ENCODE measurements at regions not wholly inside any gene's neighbourhood (a gene's known extent, or its start where the extent isn't known, plus 50 kb on each side); places are given as distances from the start of the nearest gene placed in this dataset.
"Not testable (repeated sequence)": the region's sequence is repeated elsewhere in the genome, so short reads cannot be mapped to it uniquely, and the experiment has no call there.

- DNase-seq = no peak
Measured at GRCh38 chr4:123163501-123163900, 233.1 kb upstream of the SPRY1 start.

- no peak for DNase-seq
Measured at GRCh38 chr4:123166023-123166422, 230.6 kb upstream of the SPRY1 start.

- DNase-seq = no peak
Measured at GRCh38 chr4:123167931-123168330, 228.7 kb upstream of the SPRY1 start.

GRCh38 chr4:123168812-123169211 is 227.8 kb upstream of the SPRY1 start:
- DNase-seq = no peak

GRCh38 chr4:123170843-123171242 is 225.8 kb upstream of the SPRY1 start:
- DNase-seq = no peak

- DNase-seq = no peak
Measured at GRCh38 chr4:123176605-123177004, 220.0 kb upstream of the SPRY1 start.

- DNase-seq = no peak
Measured at GRCh38 chr4:123182289-123182688, 214.3 kb upstream of the SPRY1 start.

- DNase-seq = no peak
Measured at GRCh38 chr4:123183308-123183707, 213.3 kb upstream of the SPRY1 start.

- not testable (repeated sequence) for DNase-seq
Measured at GRCh38 chr4:123183754-123184153, 212.8 kb upstream of the SPRY1 start.

- DNase-seq = no peak
Measured at GRCh38 chr4:123186731-123187130, 209.9 kb upstream of the SPRY1 start.

GRCh38 chr4:123190176-123190575 is 206.4 kb upstream of the SPRY1 start:
- no peak for DNase-seq

- DNase-seq = no peak
Measured at GRCh38 chr4:123191728-123192127, 204.9 kb upstream of the SPRY1 start.

GRCh38 chr4:123193802-123194367 is 202.7 kb upstream of the SPRY1 start:
- DNase-seq = no peak

GRCh38 chr4:123198706-123199105 is 197.9 kb upstream of the SPRY1 start:
- no peak for DNase-seq

- DNase-seq = no peak
Measured at GRCh38 chr4:123200051-123200940, 196.3 kb upstream of the SPRY1 start.

GRCh38 chr4:123204737-123205136 is 191.9 kb upstream of the SPRY1 start:
- no peak for DNase-seq

- DNase-seq = no peak
Measured at GRCh38 chr4:123206016-123206415, 190.6 kb upstream of the SPRY1 start.

GRCh38 chr4:123209436-123209835 is 187.2 kb upstream of the SPRY1 start:
- DNase-seq = no peak

GRCh38 chr4:123215536-123215935 is 181.1 kb upstream of the SPRY1 start:
- no peak for DNase-seq

GRCh38 chr4:123216543-123216942 is 180.1 kb upstream of the SPRY1 start:
- DNase-seq = no peak

- DNase-seq = no peak
Measured at GRCh38 chr4:123216946-123217345, 179.6 kb upstream of the SPRY1 start.

GRCh38 chr4:123217664-123218063 is 178.9 kb upstream of the SPRY1 start:
- no peak for DNase-seq

- no peak for DNase-seq
Measured at GRCh38 chr4:123218981-123219380, 177.6 kb upstream of the SPRY1 start.

GRCh38 chr4:123229286-123229685 is 167.3 kb upstream of the SPRY1 start:
- no peak for DNase-seq

- DNase-seq = no peak
Measured at GRCh38 chr4:123230061-123230460, 166.5 kb upstream of the SPRY1 start.
